Suprapubic skin (tissue), 4 donors: ENCODE measurements at regions not wholly inside any gene's neighbourhood (a gene's known extent, or its start where the extent isn't known, plus 50 kb on each side); places are given as distances from the start of the nearest gene placed in this dataset.
A peak's percentile ranks its signal among the peaks of the same experiment; 100 is the strongest.
"Not testable (repeated sequence)": the region's sequence is repeated elsewhere in the genome, so short reads cannot be mapped to it uniquely, and the experiment has no call there.

Experiments used
- DNase-seq, 2 donors: peaks; one replicate each; pipeline ENCODE4 v3.0.0-alpha.2; 2019; ENCODE audit warnings: low spot score in 2 of 2
- H3K27ac ChIP-seq: fragments of 200-600 bp; sonication (generic); one replicate; pipeline ENCODE4 v1.5.1; 2019
- H3K27me3 ChIP-seq: fragments of 200-600 bp; sonication (generic); one replicate; pipeline ENCODE4 v1.5.1; 2019
- H3K36me3 ChIP-seq: fragments of 200-600 bp; sonication (generic); one replicate; pipeline ENCODE4 v1.5.1; 2019
- H3K4me1 ChIP-seq: fragments of 200-600 bp; sonication (generic); one replicate; pipeline ENCODE4 v1.5.1; 2019
- H3K4me3 ChIP-seq: fragments of 200-600 bp; sonication (generic); one replicate; pipeline ENCODE4 v1.5.1; 2019; ENCODE audit warnings: mild to moderate bottlenecking
- H3K9me3 ChIP-seq: fragments of 200-600 bp; sonication (generic); one replicate; pipeline ENCODE4 v1.5.1; 2019
- EP300 ChIP-seq: sonication (generic); formaldehyde crosslinking; IDR thresholded peaks from one replicate; pipeline ENCODE4 v1.6.1; 2017; ENCODE audit warnings: antibody characterized with exemption
- POLR2A ChIP-seq, 2 donors: fragments of 450-650 bp; IDR thresholded peaks; one replicate each; pipeline ENCODE4 v1.6.1; 2017; ENCODE audit warnings: antibody characterized with exemption in 2 of 2, mild to moderate bottlenecking in 2 of 2, moderate library complexity in 2 of 2
- POLR2AphosphoS5 ChIP-seq, 3 donors: sonication (generic); formaldehyde crosslinking; IDR thresholded peaks; one replicate each; pipeline ENCODE4 v1.6.1; 2017; ENCODE audit warnings: antibody characterized with exemption in 3 of 3
- WGBS: methylation state at CpG from one replicate; pipeline ENCODE4 v1.1.5; 2018; 5-methylcytosine and 5-hydroxymethylcytosine counted together
- TF ChIP-seq, protein P1 (sequence below), 2 donors: fragments of 200-600 bp in 1 of 2; fragments of 450-650 bp in 1 of 2; sonication (generic) in 1 of 2; IDR thresholded peaks; one replicate each; pipeline ENCODE4 v1.5.1; 2016 to 2019; ENCODE audit warnings: antibody characterized with exemption in 2 of 2, mild to moderate bottlenecking in 1 of 2, moderate library complexity in 1 of 2

GRCh38 chr15:28459279-28459678 lies 73.5 kb downstream of the GOLGA8G start:
- TF ChIP-seq, protein P1, sequence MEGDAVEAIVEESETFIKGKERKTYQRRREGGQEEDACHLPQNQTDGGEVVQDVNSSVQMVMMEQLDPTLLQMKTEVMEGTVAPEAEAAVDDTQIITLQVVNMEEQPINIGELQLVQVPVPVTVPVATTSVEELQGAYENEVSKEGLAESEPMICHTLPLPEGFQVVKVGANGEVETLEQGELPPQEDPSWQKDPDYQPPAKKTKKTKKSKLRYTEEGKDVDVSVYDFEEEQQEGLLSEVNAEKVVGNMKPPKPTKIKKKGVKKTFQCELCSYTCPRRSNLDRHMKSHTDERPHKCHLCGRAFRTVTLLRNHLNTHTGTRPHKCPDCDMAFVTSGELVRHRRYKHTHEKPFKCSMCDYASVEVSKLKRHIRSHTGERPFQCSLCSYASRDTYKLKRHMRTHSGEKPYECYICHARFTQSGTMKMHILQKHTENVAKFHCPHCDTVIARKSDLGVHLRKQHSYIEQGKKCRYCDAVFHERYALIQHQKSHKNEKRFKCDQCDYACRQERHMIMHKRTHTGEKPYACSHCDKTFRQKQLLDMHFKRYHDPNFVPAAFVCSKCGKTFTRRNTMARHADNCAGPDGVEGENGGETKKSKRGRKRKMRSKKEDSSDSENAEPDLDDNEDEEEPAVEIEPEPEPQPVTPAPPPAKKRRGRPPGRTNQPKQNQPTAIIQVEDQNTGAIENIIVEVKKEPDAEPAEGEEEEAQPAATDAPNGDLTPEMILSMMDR (IDR thresholded peaks at IDR 0.05): no peak
- no peak for TF ChIP-seq POLR2A (IDR thresholded peaks at IDR 0.05)
- no peak for TF ChIP-seq POLR2AphosphoS5 (IDR thresholded peaks at IDR 0.05)
- no peak overlapping the region for H3K27ac ChIP-seq
- WGBS: 71% methylated on average over 1 of the region's 1 CpG
- H3K9me3 ChIP-seq: no peaks in the 10 kb centered on the region
- peaks cover 24% of the 10 kb centered on the region for H3K27me3 ChIP-seq
- DNase-seq: no peak
- H3K36me3 ChIP-seq: no peaks in the 10 kb centered on the region
- H3K4me1 ChIP-seq: peaks cover 6% of the 10 kb centered on the region
- H3K4me3 ChIP-seq: no peak overlapping the region

DNA sequence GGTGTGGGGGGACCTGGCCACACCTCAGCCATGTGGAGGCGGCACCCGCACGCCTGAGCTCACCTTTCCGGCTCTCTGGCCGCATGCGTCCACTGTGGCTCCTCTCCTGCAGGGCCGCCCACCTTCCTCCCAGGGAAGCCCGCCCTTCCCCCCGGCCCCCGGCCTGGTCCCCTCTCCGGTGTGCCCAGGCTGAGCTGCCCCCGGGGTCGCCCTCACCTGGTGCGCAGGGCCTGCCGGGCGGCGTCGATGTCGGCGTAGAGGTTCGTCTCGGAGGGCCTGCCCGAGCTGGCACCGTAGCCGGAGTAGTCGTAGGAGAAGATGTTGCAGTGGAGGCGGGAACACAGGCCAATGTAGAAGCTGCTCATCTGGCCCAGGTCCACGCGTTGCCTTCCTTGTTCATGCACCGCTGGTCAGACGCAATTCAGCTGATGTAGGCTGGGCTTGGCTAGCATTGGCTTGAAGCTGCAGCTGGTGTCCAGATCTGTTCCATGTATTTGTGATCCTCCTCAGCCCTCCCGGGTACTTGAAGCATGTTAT lies 75.3 kb downstream of the GOLGA8G start:
- H3K4me3 ChIP-seq, H3K4me1 ChIP-seq, H3K27ac ChIP-seq, H3K9me3 ChIP-seq, H3K36me3 ChIP-seq: not testable (repeated sequence)
- WGBS: 89% methylated on average over 32 of the region's 32 CpGs
- peaks cover 24% of the 10 kb centered on the region for H3K27me3 ChIP-seq
- peak; percentile 75 to 83 for DNase-seq

DNA sequence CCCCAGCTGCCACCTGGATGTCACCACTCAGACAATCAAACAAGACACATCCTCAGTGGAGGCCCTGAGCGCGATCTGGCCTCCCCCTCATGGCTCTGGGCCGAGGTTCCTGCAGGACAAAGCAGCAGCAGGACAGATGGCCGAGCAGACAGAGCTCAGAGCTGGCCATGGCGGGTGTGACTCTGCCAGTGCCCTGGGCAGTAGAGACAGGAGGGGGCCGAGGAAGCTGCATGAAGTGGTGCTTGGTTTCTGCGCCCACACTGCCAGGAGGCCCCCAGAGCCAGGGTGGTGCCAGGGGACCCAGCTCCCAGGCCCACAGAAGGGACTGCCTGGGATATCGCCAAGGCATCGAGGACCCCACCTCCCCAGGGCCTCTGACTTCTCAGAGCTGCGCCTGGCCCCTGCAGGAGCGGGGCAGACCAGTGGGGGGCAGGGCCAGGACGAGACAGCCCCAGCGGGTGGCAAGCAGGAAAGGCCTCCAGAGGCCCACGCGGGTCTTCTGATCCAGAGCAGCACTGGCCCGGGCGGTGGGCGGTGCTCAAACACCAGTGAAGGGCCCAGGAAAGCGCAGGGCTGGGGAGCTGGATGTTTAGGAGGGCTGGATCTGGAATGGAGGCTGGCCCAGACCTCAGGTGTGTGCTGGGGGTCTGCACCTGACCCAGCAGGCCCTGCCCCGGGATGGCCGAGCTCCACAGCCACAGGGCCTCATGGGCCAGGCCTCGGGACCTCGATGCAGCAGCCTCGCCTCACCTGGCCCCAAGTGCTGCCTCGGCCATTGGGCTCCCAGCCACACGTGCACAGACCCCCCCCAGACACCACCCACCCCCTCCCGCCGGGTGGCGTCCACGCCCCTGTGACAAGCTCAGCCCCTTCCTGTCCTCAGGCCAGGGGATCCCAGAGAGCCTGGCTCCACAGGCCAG lies 76.0 kb downstream of the GOLGA8G start:
- no peaks in the 10 kb centered on the region for H3K9me3 ChIP-seq
- no peak overlapping the region for H3K4me3 ChIP-seq
- H3K27me3 ChIP-seq: peaks cover 24% of the 10 kb centered on the region
- peaks cover 6% of the 10 kb centered on the region for H3K4me1 ChIP-seq
- H3K36me3 ChIP-seq: no peaks in the 10 kb centered on the region
- no peak overlapping the region for H3K27ac ChIP-seq
- peak; percentile 73 to 82 for DNase-seq
- WGBS: 87% methylated on average over 20 of the region's 30 CpGs
- TF ChIP-seq, protein P1 (IDR thresholded peaks at IDR 0.05): no peak
- TF ChIP-seq POLR2AphosphoS5 (IDR thresholded peaks at IDR 0.05) (no peak), POLR2A (IDR thresholded peaks at IDR 0.05) (no peak), EP300 (no peak)

DNA sequence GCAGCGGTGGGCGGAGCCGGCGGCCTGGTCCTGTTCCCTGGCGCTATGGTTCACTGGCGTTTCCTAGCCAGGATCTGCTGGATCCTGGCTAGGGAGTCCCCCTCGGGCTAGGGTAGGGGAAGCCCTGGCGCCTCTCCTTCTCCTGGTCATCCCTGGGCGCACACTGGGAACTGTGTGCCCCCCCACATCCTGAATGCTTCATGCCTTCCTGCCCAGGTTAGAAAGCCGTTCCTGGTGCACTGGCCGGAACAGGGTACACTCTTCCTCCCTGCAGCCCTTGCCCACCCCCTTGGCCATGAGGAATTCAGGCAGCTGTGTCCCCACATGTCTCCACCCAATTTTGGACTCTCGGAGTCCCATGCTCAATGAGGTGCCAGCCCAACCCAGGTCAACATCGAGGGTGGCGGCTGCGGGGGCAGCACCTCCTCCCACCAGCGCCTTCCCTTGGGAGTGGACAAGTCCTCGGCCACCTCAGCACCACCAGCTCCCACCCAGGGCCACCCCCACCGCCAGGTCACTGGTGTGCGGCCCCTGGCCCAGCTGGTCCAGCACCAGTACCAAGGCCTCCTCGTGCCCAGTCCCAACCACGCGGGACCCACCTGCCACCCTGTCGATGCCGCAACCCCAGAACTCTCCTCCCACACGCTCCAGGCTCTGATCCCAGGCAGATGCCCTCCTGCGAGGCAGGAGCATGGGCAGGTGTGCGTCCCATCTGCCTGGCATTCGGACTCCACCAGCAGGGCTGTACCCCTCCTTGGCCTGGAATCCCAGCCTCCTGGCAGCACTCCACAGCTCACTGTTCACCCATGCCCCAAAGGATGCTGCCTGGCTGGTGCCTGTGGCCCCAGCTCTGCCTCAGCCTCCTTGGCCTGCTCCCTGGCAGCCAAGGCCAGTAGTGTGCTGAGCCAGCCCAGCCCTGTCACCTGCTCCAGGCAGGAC lies 77.0 kb downstream of the GOLGA8G start:
- not testable (repeated sequence) for H3K9me3 ChIP-seq, H3K4me3 ChIP-seq, H3K27ac ChIP-seq, H3K4me1 ChIP-seq, H3K36me3 ChIP-seq
- peak; percentile 66 to 80 for DNase-seq
- H3K27me3 ChIP-seq: peaks cover 24% of the 10 kb centered on the region
- 87% methylated on average over 20 of the region's 28 CpGs for WGBS

GRCh38 chr15:28454751-28455220 lies 76.3 kb downstream of the GOLGA8F start:
- not testable (repeated sequence) for H3K36me3 ChIP-seq, H3K9me3 ChIP-seq, H3K27ac ChIP-seq, H3K4me1 ChIP-seq
- Histone ChIP-seq H3K27me3 (peaks cover 24% of the 10 kb centered on the region), H3K4me3 (peak overlapping the region; percentile 24)
- 4% methylated on average over 23 of the region's 43 CpGs for WGBS
- peak in 1 of 2 donors; percentile 26 for DNase-seq
